ENCODE measurements at regions not wholly inside any gene's neighbourhood (a gene's known extent, or its start where the extent isn't known, plus 50 kb on each side); places are given as distances from the start of the nearest gene placed in this dataset.

DNA sequence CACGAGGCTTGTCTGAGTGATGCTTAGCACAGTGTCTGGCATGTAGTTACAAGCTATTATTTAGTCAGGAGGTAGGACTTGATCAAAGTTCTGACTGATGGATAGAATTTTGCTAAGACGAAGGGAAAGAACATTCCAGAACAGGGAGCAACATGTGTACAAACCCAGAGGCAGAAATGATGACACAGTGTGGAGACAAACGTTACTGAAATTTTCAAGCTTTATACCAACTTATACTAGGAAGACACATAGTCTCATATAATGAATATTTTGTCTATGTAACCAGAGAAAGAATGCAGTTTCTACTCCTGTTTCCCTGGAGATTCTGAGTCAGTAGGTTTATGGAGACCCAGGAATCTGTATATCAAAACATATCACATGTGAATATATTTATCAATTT is 123.4 kb downstream of the FAM124B start:
- no peak for DNase-seq (ENCODE audit: extremely low spot score, unreplicated experiment)
- no peaks in the 10 kb centered on the region for H3K9me3 Mint-ChIP-seq (ENCODE audit: unreplicated experiment)
- H3K27me3 Mint-ChIP-seq (ENCODE audit: unreplicated experiment), result no peaks in the 10 kb centered on the region
- H3K4me1 Mint-ChIP-seq (ENCODE audit: unreplicated experiment), result peaks cover 6% of the 10 kb centered on the region
- H3K36me3 Mint-ChIP-seq (ENCODE audit: unreplicated experiment), result no peaks in the 10 kb centered on the region
- TF ChIP-seq, protein P1, sequence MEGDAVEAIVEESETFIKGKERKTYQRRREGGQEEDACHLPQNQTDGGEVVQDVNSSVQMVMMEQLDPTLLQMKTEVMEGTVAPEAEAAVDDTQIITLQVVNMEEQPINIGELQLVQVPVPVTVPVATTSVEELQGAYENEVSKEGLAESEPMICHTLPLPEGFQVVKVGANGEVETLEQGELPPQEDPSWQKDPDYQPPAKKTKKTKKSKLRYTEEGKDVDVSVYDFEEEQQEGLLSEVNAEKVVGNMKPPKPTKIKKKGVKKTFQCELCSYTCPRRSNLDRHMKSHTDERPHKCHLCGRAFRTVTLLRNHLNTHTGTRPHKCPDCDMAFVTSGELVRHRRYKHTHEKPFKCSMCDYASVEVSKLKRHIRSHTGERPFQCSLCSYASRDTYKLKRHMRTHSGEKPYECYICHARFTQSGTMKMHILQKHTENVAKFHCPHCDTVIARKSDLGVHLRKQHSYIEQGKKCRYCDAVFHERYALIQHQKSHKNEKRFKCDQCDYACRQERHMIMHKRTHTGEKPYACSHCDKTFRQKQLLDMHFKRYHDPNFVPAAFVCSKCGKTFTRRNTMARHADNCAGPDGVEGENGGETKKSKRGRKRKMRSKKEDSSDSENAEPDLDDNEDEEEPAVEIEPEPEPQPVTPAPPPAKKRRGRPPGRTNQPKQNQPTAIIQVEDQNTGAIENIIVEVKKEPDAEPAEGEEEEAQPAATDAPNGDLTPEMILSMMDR (IDR thresholded peaks at IDR 0.05), result peak; percentile 24
- no peak overlapping the region for H3K27ac Mint-ChIP-seq (ENCODE audit: unreplicated experiment)
- H3K4me3 Mint-ChIP-seq (ENCODE audit: unreplicated experiment), result no peak overlapping the region

DNA sequence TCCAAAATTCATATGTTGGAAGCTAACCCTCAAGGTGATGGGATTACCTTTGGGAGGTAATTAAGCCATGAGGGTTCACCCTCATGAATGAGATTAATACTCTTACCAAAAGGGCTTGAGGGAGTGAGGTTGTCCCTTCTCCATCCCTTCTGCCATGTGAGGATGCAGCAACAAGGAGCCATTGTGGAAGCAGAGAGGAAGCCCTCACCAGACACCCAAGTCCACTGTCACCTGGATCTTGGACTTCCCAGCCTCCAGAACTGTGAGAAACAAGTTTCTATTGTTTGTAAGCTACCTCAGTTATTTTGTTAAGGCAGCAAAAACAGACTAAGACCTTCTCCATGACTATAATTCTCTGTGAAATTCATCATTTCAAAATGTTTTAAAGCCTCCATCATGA is 125.7 kb downstream of the FAM124B start:
- no peak overlapping the region for H3K27ac Mint-ChIP-seq (ENCODE audit: unreplicated experiment)
- H3K27me3 Mint-ChIP-seq (ENCODE audit: unreplicated experiment), result no peaks in the 10 kb centered on the region
- no peaks in the 10 kb centered on the region for H3K9me3 Mint-ChIP-seq (ENCODE audit: unreplicated experiment)
- DNase-seq (ENCODE audit: extremely low spot score, unreplicated experiment), result no peak
- peaks cover 9% of the 10 kb centered on the region for H3K4me1 Mint-ChIP-seq (ENCODE audit: unreplicated experiment)
- TF ChIP-seq, protein P1 (IDR thresholded peaks at IDR 0.05), result no peak
- H3K4me3 Mint-ChIP-seq (ENCODE audit: unreplicated experiment), result no peak overlapping the region
- no peaks in the 10 kb centered on the region for H3K36me3 Mint-ChIP-seq (ENCODE audit: unreplicated experiment)

GRCh38 chr2:224272237-224272910 is 129.5 kb downstream of the FAM124B start:
- H3K4me1 Mint-ChIP-seq (ENCODE audit: unreplicated experiment), result peaks cover 9% of the 10 kb centered on the region
- H3K27ac Mint-ChIP-seq (ENCODE audit: unreplicated experiment), result no peak overlapping the region
- H3K9me3 Mint-ChIP-seq (ENCODE audit: unreplicated experiment), result no peaks in the 10 kb centered on the region
- no peak for DNase-seq (ENCODE audit: extremely low spot score, unreplicated experiment)
- H3K36me3 Mint-ChIP-seq (ENCODE audit: unreplicated experiment), result no peaks in the 10 kb centered on the region
- H3K27me3 Mint-ChIP-seq (ENCODE audit: unreplicated experiment), result no peaks in the 10 kb centered on the region
- TF ChIP-seq, protein P1 (IDR thresholded peaks at IDR 0.05), result no peak
- H3K4me3 Mint-ChIP-seq (ENCODE audit: unreplicated experiment), result no peak overlapping the region

DNA sequence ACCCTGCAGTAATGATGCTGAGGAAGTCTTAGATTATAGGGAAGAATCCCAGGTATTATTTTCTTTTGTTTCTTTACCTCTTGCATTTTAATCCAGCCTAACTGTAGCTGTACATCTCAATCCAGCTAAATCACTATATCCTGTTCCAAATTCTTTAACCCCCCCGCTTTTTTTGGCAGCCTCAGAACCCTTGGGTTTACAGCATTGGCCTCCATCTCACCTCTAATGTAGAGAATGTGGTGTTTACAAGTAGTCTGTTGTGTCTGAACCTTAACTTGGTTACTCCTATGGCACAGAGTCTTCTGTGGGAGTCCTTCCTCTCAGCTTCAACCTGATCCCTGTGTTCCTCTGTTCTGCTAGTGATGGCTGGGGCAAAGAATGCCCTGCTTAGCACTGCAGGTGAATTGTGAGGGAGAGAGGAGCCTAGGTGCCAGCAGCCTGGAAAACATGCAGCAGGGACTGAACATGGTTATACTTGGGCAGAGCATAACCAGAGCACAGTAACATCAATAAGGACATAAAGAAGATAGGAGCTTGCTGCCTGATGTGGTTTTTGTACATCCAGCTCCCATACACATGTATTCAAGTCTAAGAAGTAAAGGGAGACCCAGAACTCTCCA is 130.2 kb downstream of the FAM124B start:
- H3K4me3 Mint-ChIP-seq (ENCODE audit: unreplicated experiment), result no peak overlapping the region
- no peaks in the 10 kb centered on the region for H3K9me3 Mint-ChIP-seq (ENCODE audit: unreplicated experiment)
- DNase-seq (ENCODE audit: extremely low spot score, unreplicated experiment), result no peak
- peaks cover 9% of the 10 kb centered on the region for H3K4me1 Mint-ChIP-seq (ENCODE audit: unreplicated experiment)
- no peaks in the 10 kb centered on the region for H3K36me3 Mint-ChIP-seq (ENCODE audit: unreplicated experiment)
- no peaks in the 10 kb centered on the region for H3K27me3 Mint-ChIP-seq (ENCODE audit: unreplicated experiment)
- TF ChIP-seq, protein P1 (IDR thresholded peaks at IDR 0.05), result no peak
- no peak overlapping the region for H3K27ac Mint-ChIP-seq (ENCODE audit: unreplicated experiment)

GRCh38 chr2:224268441-224268840 is 133.5 kb downstream of the FAM124B start:
- peak overlapping the region; percentile 75 for H3K27ac Mint-ChIP-seq (ENCODE audit: unreplicated experiment)
- DNase-seq (ENCODE audit: extremely low spot score, unreplicated experiment), result no peak

More at GRCh38 chr2:224268441-224268840, 133.5 kb downstream of the FAM124B start:
- Mint-ChIP-seq H3K4me3 (ENCODE audit: unreplicated experiment) (no peak overlapping the region), H3K36me3 (ENCODE audit: unreplicated experiment) (no peaks in the 10 kb centered on the region), H3K27me3 (ENCODE audit: unreplicated experiment) (no peaks in the 10 kb centered on the region), H3K9me3 (ENCODE audit: unreplicated experiment) (no peaks in the 10 kb centered on the region), H3K4me1 (ENCODE audit: unreplicated experiment) (peaks cover 16% of the 10 kb centered on the region)
- TF ChIP-seq, protein P1 (IDR thresholded peaks at IDR 0.05), result no peak
